ENCODE measurements at regions not wholly inside any gene's neighbourhood (a gene's known extent, or its start where the extent isn't known, plus 50 kb on each side); places are given as distances from the start of the nearest gene placed in this dataset.

GRCh38 chr18:76231402-76231801 lies 263.6 kb downstream of the ZNF516 start:
- no peak for TF ChIP-seq CTCF (IDR thresholded peaks at IDR 0.05)

- TF ChIP-seq CTCF (IDR thresholded peaks at IDR 0.05), result no peak
These were observed 264.3 kb downstream of the ZNF516 start for GRCh38 chr18:76230791-76231190.

- no peak for TF ChIP-seq CTCF (IDR thresholded peaks at IDR 0.05)
These were observed 266.3 kb downstream of the ZNF516 start for GRCh38 chr18:76228716-76229115.

DNA sequence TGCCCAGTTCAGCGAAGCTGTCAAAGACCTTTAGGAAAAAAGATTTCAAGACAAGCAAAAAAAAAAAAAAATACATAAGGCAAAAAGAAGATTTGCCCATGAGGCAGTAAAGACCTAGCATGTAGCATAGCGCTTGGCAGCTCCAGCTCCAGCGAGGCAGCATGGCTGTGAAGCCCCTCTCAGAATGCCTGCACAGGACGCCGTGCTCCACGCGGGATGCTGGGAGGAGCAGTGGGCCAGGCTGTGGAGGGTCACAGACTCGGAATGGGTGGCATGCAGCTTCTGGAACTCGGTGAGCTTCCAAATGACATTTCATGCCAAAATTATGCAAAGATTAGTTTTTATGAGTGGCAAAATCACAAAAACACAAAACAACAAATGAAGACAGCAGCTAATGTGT lies 267.3 kb downstream of the ZNF516 start:
- no peak for TF ChIP-seq CTCF (IDR thresholded peaks at IDR 0.05)

DNA sequence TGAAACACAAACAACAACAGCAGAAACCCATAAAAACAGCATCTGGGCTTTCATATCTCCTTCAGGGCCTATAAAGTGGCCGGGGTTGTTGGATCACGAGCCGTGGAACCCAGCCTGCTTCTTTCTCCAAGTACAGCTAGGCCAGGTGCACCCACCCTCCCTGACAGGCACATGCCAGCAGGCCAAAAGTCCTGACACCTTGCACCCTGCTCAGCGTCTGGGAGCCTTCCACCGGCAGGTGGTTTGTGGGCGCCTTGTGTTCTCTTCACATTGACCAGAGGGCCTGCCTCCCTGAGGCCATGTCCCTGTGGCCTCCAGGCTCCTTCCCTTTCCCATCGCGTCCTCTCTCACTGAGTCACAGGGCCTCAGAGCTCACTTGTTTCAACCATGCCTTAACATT lies 271.6 kb downstream of the ZNF516 start:
- no peak for TF ChIP-seq CTCF (IDR thresholded peaks at IDR 0.05)

GRCh38 chr18:76219023-76219422 lies 276.0 kb downstream of the ZNF516 start:
- no peak for TF ChIP-seq CTCF (IDR thresholded peaks at IDR 0.05)

- no peak for TF ChIP-seq CTCF (IDR thresholded peaks at IDR 0.05)
These were observed 278.9 kb downstream of the ZNF516 start for GRCh38 chr18:76216096-76216495.

DNA sequence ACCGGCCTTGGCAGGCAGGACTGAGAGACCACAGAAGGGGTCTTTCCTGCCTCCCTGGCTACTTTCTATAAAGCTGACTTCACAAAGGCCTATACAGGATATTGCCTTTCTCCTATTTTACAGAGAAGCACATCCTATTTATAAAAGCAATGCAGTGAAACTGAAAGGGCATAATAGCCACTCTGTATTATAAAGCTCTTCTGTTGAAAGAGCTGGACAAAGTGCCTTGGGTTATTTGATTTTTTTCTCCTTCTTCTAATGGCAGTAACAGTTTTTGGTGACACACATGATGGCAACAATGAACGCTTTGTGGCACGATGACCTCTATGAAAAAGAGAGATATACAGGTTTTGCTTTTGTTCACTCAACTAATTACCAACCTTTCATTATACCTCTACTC lies 281.1 kb downstream of the ZNF516 start:
- TF ChIP-seq CTCF (IDR thresholded peaks at IDR 0.05), result no peak

Data from LNCAP (cell line).